ENCODE measurements at regions not wholly inside any gene's neighbourhood (a gene's known extent, or its start where the extent isn't known, plus 50 kb on each side); places are given as distances from the start of the nearest gene placed in this dataset.

GRCh38 chr7:41224063-41224763, 478.7 kb downstream of the INHBA start:
- H3K9me3 ChIP-seq (ENCODE audit: insufficient read depth, low read depth, low read length), result no peaks in the 10 kb centered on the region
- TF ChIP-seq EZH2phosphoT487 (IDR thresholded peaks at IDR 0.05; ENCODE audit: borderline replicate concordance) (no peak), CTCF (conservative IDR thresholded peaks at IDR 0.05; ENCODE audit: low read length) (no peak)
- no peaks in the 10 kb centered on the region for H3K36me3 ChIP-seq (ENCODE audit: insufficient read depth, low read length)
- H3K4me1 ChIP-seq (ENCODE audit: insufficient read depth, low read length, poor library complexity, severe bottlenecking), result no peaks in the 10 kb centered on the region
- no peak overlapping the region for H3K4me3 ChIP-seq (ENCODE audit: low read length, poor library complexity, severe bottlenecking)
- H3K4me2 ChIP-seq (ENCODE audit: low read depth, low read length, poor library complexity, severe bottlenecking), result no peak overlapping the region
- H3K27me3 ChIP-seq (ENCODE audit: insufficient read depth, low read length, poor library complexity, severe bottlenecking), result no peaks in the 10 kb centered on the region
- no peaks in the 10 kb centered on the region for H3F3A ChIP-seq (ENCODE audit: low read depth)
- H3K79me2 ChIP-seq (ENCODE audit: insufficient read depth, low read length), result no peaks in the 10 kb centered on the region
- no peak overlapping the region for H2AFZ ChIP-seq (ENCODE audit: low read length)
- H3K9ac ChIP-seq (ENCODE audit: low read depth, low read length, poor library complexity, severe bottlenecking), result no peak overlapping the region
- no peaks in the 10 kb centered on the region for H4K20me1 ChIP-seq (ENCODE audit: insufficient read depth, low read length, poor library complexity, severe bottlenecking)
- no peaks in the 10 kb centered on the region for H3K9me2 ChIP-seq (replicated peaks; ENCODE audit: low read depth, low read length)

GRCh38 chr7:41222746-41223145, 480.1 kb downstream of the INHBA start:
- no peaks in the 10 kb centered on the region for H3K79me2 ChIP-seq (ENCODE audit: insufficient read depth, low read length)
- no peaks in the 10 kb centered on the region for H3K4me1 ChIP-seq (ENCODE audit: insufficient read depth, low read length, poor library complexity, severe bottlenecking)
- H3K27me3 ChIP-seq (ENCODE audit: insufficient read depth, low read length, poor library complexity, severe bottlenecking), result no peaks in the 10 kb centered on the region
- H3K36me3 ChIP-seq (ENCODE audit: insufficient read depth, low read length), result no peaks in the 10 kb centered on the region
- H3K9me3 ChIP-seq (ENCODE audit: insufficient read depth, low read depth, low read length), result no peaks in the 10 kb centered on the region
- H3F3A ChIP-seq (ENCODE audit: low read depth), result no peaks in the 10 kb centered on the region
- H3K4me3 ChIP-seq (ENCODE audit: low read length, poor library complexity, severe bottlenecking), result no peak overlapping the region
- no peaks in the 10 kb centered on the region for H4K20me1 ChIP-seq (ENCODE audit: insufficient read depth, low read length, poor library complexity, severe bottlenecking)
- TF ChIP-seq EZH2phosphoT487 (IDR thresholded peaks at IDR 0.05; ENCODE audit: borderline replicate concordance), result no peak
- no peak for TF ChIP-seq CTCF (conservative IDR thresholded peaks at IDR 0.05; ENCODE audit: low read length)
- no peak overlapping the region for H3K9ac ChIP-seq (ENCODE audit: low read depth, low read length, poor library complexity, severe bottlenecking)
- no peak overlapping the region for H2AFZ ChIP-seq (ENCODE audit: low read length)
- no peaks in the 10 kb centered on the region for H3K9me2 ChIP-seq (replicated peaks; ENCODE audit: low read depth, low read length)
- no peak overlapping the region for H3K4me2 ChIP-seq (ENCODE audit: low read depth, low read length, poor library complexity, severe bottlenecking)

- Histone ChIP-seq H3F3A (ENCODE audit: low read depth) (no peaks in the 10 kb centered on the region), H3K36me3 (ENCODE audit: insufficient read depth, low read length) (no peaks in the 10 kb centered on the region)
Measured at GRCh38 chr7:41220266-41220665, 482.6 kb downstream of the INHBA start.

More at GRCh38 chr7:41220266-41220665, 482.6 kb downstream of the INHBA start:
- Histone ChIP-seq H3K79me2 (ENCODE audit: insufficient read depth, low read length) (no peaks in the 10 kb centered on the region), H3K9me3 (ENCODE audit: insufficient read depth, low read depth, low read length) (no peaks in the 10 kb centered on the region), H4K20me1 (ENCODE audit: insufficient read depth, low read length, poor library complexity, severe bottlenecking) (no peaks in the 10 kb centered on the region), H3K4me2 (ENCODE audit: low read depth, low read length, poor library complexity, severe bottlenecking) (no peak overlapping the region), H3K4me3 (ENCODE audit: low read length, poor library complexity, severe bottlenecking) (no peak overlapping the region), H3K4me1 (ENCODE audit: insufficient read depth, low read length, poor library complexity, severe bottlenecking) (no peaks in the 10 kb centered on the region), H2AFZ (ENCODE audit: low read length) (no peak overlapping the region), H3K27me3 (ENCODE audit: insufficient read depth, low read length, poor library complexity, severe bottlenecking) (no peaks in the 10 kb centered on the region), H3K9ac (ENCODE audit: low read depth, low read length, poor library complexity, severe bottlenecking) (no peak overlapping the region), H3K9me2 (replicated peaks; ENCODE audit: low read depth, low read length) (no peaks in the 10 kb centered on the region)
- no peak for TF ChIP-seq CTCF (conservative IDR thresholded peaks at IDR 0.05; ENCODE audit: low read length)
- TF ChIP-seq EZH2phosphoT487 (IDR thresholded peaks at IDR 0.05; ENCODE audit: borderline replicate concordance), result no peak
